AG04449 (cell line): ENCODE measurements at regions not wholly inside any gene's neighbourhood (a gene's known extent, or its start where the extent isn't known, plus 50 kb on each side); places are given as distances from the start of the nearest gene placed in this dataset.

Experiments
- CTCF ChIA-PET: fragments of 350-600 bp; formaldehyde crosslinking; extraction: SDS; loops from one replicate; lab custom pipeline; 2021; ENCODE audit warnings: antibody characterized with exemption; lab: Yijun Ruan, JAX
- POLR2A ChIA-PET: fragments of 400-600, 350-600 bp; formaldehyde crosslinking; extraction: SDS; loops from one replicate; lab custom pipeline; 2020; ENCODE audit warnings: antibody characterized with exemption, inconsistent platforms; lab: Yijun Ruan, JAX
- DNase-seq: peaks from one replicate; pipeline ENCODE4 v3.0.0-alpha.2; 2010; ENCODE audit warnings: low read depth, low spot score
- H3K4me3 ChIP-seq: 2 replicates; pipeline ENCODE4 v1.5.1; 2011; ENCODE audit warnings: low read depth, mild to moderate bottlenecking, control low read depth, low read length
- TF ChIP-seq, protein P1 (sequence below): IDR thresholded peaks from one replicate; pipeline ENCODE4 v1.5.1; 2011; ENCODE audit warnings: mild to moderate bottlenecking, moderate library complexity, low read length, control low read depth, inconsistent platforms; ENCODE audit not compliant: insufficient read depth; ENCODE audit errors: missing control alignments

DNA sequence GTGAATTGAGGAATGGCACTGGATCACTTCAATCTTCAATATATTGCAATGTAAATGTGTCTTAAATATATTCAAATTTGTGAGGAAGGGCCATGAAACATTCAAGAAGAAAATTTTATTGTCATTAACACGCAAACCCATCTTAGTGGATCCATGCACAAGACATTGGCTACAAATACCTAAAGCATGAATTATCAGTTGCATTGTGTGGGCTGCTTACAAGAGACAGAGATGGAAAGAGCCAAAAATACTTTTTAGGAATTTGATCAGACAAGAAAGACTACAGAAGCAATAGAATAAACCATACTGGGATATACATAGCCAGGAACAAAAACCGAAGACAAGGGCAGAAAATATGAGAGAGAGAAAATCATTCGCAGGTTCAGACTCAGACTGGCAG is 616.2 kb upstream of the GRIA3 start:
- H3K4me3 ChIP-seq: no peak overlapping the region
- TF ChIP-seq, protein P1, sequence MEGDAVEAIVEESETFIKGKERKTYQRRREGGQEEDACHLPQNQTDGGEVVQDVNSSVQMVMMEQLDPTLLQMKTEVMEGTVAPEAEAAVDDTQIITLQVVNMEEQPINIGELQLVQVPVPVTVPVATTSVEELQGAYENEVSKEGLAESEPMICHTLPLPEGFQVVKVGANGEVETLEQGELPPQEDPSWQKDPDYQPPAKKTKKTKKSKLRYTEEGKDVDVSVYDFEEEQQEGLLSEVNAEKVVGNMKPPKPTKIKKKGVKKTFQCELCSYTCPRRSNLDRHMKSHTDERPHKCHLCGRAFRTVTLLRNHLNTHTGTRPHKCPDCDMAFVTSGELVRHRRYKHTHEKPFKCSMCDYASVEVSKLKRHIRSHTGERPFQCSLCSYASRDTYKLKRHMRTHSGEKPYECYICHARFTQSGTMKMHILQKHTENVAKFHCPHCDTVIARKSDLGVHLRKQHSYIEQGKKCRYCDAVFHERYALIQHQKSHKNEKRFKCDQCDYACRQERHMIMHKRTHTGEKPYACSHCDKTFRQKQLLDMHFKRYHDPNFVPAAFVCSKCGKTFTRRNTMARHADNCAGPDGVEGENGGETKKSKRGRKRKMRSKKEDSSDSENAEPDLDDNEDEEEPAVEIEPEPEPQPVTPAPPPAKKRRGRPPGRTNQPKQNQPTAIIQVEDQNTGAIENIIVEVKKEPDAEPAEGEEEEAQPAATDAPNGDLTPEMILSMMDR: no peak
- POLR2A ChIA-PET: no interaction called here
- CTCF ChIA-PET: no interaction called here
- DNase-seq: no peak

GRCh38 chrX:122572461-122572860 is 611.6 kb upstream of the GRIA3 start:
- TF ChIP-seq, protein P1: no peak
- H3K4me3 ChIP-seq: no peak overlapping the region
- ChIA-PET CTCF (no interaction called here), POLR2A (no interaction called here)
- DNase-seq: no peak

GRCh38 chrX:122579036-122579435 is 605.0 kb upstream of the GRIA3 start:
- TF ChIP-seq, protein P1: no peak
- H3K4me3 ChIP-seq: no peak overlapping the region
- ChIA-PET POLR2A (no interaction called here), CTCF (no interaction called here)
- no peak for DNase-seq

DNA sequence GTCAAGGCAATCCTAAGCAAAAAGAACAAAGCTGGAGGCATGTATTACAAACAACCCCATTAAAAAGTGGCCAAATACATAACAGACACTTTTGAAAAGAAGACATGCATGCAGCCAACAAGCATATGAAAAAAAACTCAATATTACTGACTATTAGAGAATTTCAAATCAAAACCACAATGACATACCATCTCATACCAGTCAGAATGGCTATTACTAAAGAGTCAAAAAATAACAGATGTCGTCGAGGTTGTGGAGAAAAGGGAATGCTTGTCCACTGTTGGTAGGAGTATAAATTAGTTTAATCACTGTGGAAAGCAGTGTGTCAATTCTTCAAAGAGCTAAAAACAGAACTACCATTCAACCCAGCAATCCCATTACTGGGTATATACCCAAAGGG is 604.6 kb upstream of the GRIA3 start:
- H3K4me3 ChIP-seq: no peak overlapping the region
- TF ChIP-seq, protein P1: no peak
- peak; percentile 34 for DNase-seq
- CTCF ChIA-PET: no interaction called here
- POLR2A ChIA-PET: no interaction called here

- ChIA-PET CTCF (no interaction called here), POLR2A (no interaction called here)
- no peak for DNase-seq
- no peak overlapping the region for H3K4me3 ChIP-seq
- TF ChIP-seq, protein P1: no peak
These were observed 601.7 kb upstream of the GRIA3 start for GRCh38 chrX:122582280-122582974.

DNA sequence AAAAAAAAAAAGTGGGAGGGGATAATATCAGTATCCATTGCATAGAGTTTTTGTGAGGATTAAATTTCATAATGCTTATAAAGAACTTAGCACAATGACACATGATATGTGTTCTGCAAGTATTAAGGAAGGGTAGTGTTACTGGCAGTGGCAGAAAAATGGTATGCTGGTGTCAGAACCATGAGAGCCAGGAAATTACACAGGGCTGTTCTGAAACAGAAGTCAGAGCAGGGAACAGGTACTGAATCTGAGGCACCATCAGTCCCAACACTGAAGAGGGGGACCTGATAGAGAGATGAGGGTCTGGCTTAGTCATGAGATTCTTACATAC is 601.1 kb upstream of the GRIA3 start:
- DNase-seq: no peak
- no peak overlapping the region for H3K4me3 ChIP-seq
- POLR2A ChIA-PET: no interaction called here
- CTCF ChIA-PET: no interaction called here
- TF ChIP-seq, protein P1: no peak
